ENCODE measurements at regions not wholly inside any gene's neighbourhood (a gene's known extent, or its start where the extent isn't known, plus 50 kb on each side); places are given as distances from the start of the nearest gene placed in this dataset.

DNA sequence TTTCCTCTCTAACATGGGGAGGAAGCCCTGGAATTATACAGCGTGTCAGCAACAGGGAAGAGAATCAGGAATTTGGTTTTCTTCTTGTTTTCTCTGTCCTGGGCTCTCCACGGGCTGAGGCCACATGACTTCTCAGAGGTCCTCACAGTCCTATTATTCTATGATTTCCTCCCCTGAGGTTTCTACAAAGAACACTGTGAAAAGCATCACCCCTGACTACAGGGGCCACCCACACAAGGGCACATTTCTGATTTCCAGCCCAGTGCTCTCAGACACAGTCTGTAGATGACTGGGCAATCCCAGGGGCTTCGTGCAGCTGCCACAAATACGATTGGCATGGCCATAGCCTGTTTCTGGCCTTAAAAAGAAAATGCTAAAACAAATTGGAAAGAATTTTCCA is 284.9 kb downstream of the CEMIP2 start:
- TF ChIP-seq, protein P1, sequence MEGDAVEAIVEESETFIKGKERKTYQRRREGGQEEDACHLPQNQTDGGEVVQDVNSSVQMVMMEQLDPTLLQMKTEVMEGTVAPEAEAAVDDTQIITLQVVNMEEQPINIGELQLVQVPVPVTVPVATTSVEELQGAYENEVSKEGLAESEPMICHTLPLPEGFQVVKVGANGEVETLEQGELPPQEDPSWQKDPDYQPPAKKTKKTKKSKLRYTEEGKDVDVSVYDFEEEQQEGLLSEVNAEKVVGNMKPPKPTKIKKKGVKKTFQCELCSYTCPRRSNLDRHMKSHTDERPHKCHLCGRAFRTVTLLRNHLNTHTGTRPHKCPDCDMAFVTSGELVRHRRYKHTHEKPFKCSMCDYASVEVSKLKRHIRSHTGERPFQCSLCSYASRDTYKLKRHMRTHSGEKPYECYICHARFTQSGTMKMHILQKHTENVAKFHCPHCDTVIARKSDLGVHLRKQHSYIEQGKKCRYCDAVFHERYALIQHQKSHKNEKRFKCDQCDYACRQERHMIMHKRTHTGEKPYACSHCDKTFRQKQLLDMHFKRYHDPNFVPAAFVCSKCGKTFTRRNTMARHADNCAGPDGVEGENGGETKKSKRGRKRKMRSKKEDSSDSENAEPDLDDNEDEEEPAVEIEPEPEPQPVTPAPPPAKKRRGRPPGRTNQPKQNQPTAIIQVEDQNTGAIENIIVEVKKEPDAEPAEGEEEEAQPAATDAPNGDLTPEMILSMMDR (IDR thresholded peaks at IDR 0.05), result no peak
- Histone ChIP-seq H3K4me1 (peaks cover 0 to 5% (median 0%) of the 10 kb centered on the region in 9 donors), H3K4me3 (no peak overlapping the region), H3K9me3 (no peaks in the 10 kb centered on the region), H3K27ac (no peak overlapping the region), H3K36me3 (no peaks in the 10 kb centered on the region), H3K27me3 (peaks cover 0 to 8% (median 0%) of the 10 kb centered on the region in 7 donors)
- DNase-seq (no peak), ATAC-seq (no peak)
- WGBS, 2 donors, result 57 to 62% methylated on average over 4 of the region's 4 CpGs
- intact Hi-C loops (cut with DNase I), result no loop called here

DNA sequence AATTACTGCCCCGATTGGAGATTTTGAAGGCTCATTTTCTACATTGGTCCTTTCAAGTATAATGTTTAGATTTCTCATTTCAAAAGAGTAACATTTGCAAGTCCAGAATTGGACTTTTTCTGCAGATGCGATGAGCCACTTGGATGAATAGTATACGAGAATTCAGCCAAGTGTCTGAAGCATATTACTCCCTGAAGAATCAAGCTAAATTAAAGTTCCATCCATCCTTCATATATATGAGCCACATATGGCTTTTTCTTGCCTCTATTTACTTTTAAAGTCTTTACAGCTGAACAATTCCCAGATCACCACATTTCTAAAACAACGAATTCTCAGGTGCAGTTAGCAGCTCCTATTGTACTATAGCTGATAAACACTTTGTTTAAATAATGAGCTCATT is 288.7 kb downstream of the CEMIP2 start:
- 87 to 94% methylated on average over 4 of the region's 4 CpGs for WGBS, 2 donors
- H3K27ac ChIP-seq, result no peak overlapping the region
- no peak overlapping the region for H3K4me3 ChIP-seq
- H3K9me3 ChIP-seq, result no peaks in the 10 kb centered on the region
- H3K27me3 ChIP-seq, result peaks cover 0 to 5% (median 0%) of the 10 kb centered on the region in 7 donors
- DNase-seq (no peak), ATAC-seq (no peak)
- TF ChIP-seq, protein P1 (IDR thresholded peaks at IDR 0.05), result no peak
- no peaks in the 10 kb centered on the region for H3K36me3 ChIP-seq
- H3K4me1 ChIP-seq, result no peaks in the 10 kb centered on the region
- intact Hi-C loops (cut with DNase I), result no loop called here

GRCh38 chr9:71472400-71472799 is 295.9 kb downstream of the CEMIP2 start:
- H3K36me3 ChIP-seq, result no peaks in the 10 kb centered on the region
- DNase-seq (no peak), ATAC-seq (no peak)
- H3K4me1 ChIP-seq, result no peaks in the 10 kb centered on the region
- H3K27ac ChIP-seq, result no peak overlapping the region
- peaks cover 0 to 3% (median 0%) of the 10 kb centered on the region in 7 donors for H3K27me3 ChIP-seq
- no peak overlapping the region for H3K4me3 ChIP-seq
- TF ChIP-seq, protein P1 (IDR thresholded peaks at IDR 0.05), result no peak
- intact Hi-C loops (cut with DNase I), result no loop called here
- H3K9me3 ChIP-seq, result peaks cover 0 to 11% (median 0%) of the 10 kb centered on the region in 11 donors
- WGBS, 2 donors, result 24 to 28% methylated on average over 3 of the region's 3 CpGs

DNA sequence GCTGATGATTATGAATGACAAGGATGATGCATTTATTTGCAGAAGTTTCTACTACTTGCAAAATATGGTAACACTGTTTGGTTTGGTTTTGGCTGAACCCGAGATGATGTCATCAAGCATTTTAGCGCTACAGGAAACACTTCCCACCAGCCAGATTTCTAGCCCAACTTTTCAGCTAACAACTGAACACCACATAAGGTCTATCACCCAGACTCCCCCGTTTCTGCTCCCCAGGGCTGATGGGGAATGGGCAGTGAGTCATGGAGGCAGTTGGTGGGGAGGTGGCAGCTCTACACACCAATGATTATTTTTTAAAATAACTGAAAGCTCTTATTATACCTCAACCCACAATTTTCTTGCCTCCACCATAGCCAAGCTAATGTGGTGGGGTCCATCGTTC is 302.9 kb downstream of the CEMIP2 start:
- H3K36me3 ChIP-seq, result no peaks in the 10 kb centered on the region
- 68 to 71% methylated on average over 4 of the region's 4 CpGs for WGBS, 2 donors
- H3K27ac ChIP-seq, result no peak overlapping the region
- no peaks in the 10 kb centered on the region for H3K9me3 ChIP-seq
- H3K27me3 ChIP-seq, result peaks cover 0 to 4% (median 0%) of the 10 kb centered on the region in 7 donors
- intact Hi-C loops (cut with DNase I), result no loop called here
- no peak overlapping the region for H3K4me3 ChIP-seq
- DNase-seq, result no peak
- ATAC-seq, result no peak
- no peaks in the 10 kb centered on the region for H3K4me1 ChIP-seq
- TF ChIP-seq, protein P1 (IDR thresholded peaks at IDR 0.05), result no peak
